HG03066 (cell line): ENCODE measurements at regions not wholly inside any gene's neighbourhood (a gene's known extent, or its start where the extent isn't known, plus 50 kb on each side); places are given as distances from the start of the nearest gene placed in this dataset.

Experiments
- ATAC-seq: cut with Tn5 transposase; IDR thresholded peaks from one replicate; pipeline ENCODE4 v1.9.1; 2021; ENCODE audit warnings: low read depth; ENCODE audit not compliant: unreplicated experiment

DNA sequence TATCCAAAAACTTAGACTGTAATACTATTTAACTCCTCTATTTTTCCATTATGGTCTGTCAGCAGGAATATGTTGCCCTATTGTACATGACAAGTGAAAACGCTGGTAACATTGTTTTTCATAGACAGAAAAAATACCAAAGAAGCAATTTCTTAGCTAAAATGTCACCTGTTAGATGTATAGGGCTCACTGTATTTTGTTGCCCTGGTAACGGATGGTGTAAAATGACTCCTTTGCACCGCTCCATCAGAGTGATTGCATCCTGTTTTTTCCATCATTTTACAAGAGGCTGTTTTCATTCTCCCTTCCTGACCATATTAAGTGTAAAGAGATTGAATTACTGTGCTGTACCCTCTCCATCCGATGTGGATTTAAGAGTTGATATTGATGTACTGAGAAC is 460.1 kb upstream of the TLE4 start:
- ATAC-seq = no peak

DNA sequence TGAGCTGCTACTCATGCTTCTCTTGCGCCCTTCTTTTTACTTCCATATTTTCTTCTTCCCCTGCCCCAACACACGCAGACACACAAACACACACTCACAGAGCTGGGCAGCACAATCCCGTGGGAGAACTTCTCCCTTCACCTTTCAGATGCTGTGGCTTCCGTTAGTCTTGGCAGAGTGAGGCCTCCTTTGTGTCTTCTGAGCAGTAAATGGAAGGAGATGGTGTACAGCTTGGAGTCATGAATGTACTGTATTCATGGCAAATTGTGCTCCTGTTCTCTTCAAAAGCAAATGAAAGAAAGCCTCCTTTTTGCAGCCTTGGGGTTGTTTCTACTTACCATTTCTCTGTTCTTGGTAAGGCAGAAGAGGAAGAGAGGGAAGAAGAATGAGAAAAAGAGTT is 456.6 kb upstream of the TLE4 start:
- no peak for ATAC-seq

GRCh38 chr9:79116041-79116440 is 455.7 kb upstream of the TLE4 start:
- ATAC-seq = no peak

GRCh38 chr9:79116709-79117108 is 455.1 kb upstream of the TLE4 start:
- no peak for ATAC-seq

DNA sequence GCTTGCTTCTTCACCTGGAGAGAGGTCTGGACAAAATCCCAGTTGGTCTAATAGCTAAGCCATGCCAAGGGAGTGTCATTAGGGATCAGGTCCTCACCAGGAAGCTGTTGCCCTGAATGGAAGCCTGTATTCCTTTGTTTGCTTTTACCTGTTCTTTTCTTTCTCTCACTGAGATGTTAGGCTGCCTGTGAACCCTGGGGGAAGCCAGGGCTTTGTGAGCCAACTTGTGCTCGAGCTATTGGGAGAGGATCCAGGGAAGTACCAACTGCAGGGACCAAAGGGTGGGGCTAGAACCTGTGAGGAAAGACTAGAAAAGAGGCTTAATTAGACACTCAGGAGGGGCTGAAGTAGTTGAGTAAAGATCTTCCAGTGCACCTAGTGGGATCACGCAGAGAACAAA is 451.2 kb upstream of the TLE4 start:
- ATAC-seq = no peak

DNA sequence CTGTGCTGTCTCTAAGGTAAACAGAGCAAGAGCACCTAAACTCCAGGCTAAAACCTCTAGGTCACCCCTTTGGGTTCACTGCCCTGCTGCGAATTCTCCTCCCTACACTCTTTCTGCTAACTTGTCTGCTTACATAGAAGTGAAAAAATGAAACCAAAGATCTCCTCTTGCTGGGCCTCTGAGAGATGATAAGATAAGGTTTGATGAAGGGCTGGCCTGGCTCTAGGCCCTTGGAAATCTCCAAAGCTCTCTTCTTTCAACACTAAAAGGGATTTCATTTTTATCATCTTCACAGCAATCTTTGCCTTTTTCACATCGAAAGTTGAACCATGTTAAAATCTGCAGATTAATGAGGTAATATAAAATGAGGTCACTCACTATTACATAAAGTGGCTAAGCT is 450.8 kb upstream of the TLE4 start:
- no peak for ATAC-seq

DNA sequence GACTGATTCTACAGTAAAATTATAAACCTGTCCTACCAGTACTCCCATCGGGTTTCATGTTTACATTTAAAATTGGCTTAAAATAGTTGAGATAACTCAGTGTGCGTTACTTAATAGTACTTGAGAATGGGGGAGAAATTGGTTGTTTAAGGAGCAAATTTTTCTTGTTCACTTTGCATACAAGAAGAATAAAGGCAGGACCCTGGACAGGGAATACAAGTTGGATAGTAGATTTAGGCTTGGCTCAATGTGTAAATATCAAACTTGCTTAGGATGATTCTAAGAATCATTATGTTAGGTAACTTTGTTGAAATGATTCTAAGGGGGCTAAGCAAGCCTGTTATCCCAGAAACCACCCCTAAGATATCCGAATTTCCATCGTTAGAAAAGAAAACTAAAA is 448.4 kb upstream of the TLE4 start:
- ATAC-seq = no peak

GRCh38 chr9:79127661-79128060 is 444.1 kb upstream of the TLE4 start:
- ATAC-seq = no peak

DNA sequence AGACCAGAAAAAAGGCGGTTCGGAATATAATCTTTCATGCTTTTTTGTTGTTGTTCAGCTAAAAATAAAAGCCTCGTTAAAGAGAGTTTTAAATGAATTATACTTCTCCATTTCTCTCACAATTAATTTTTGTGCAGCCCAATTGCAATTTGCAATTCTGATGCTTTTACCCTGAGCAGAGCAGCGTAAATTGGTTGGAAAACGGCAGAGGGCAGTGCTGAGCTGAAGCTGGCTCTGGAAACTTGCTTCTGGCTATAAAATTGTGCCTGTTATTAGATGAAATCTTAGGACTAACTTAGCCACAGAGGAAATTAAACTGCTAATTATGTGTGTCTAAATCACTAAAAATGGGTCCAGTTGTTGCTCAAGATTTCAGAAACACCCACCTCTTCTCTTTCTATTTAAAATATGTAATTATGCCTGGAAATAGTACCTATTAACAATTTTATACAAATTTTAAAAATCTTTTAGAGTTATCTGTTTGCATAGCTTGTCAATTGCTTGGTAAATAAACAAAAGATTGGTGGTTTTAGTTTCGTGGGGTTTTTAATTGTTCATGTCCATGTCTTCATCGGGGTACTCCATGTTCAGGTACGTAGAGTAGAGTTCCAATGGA is 441.8 kb upstream of the TLE4 start:
- no peak for ATAC-seq

DNA sequence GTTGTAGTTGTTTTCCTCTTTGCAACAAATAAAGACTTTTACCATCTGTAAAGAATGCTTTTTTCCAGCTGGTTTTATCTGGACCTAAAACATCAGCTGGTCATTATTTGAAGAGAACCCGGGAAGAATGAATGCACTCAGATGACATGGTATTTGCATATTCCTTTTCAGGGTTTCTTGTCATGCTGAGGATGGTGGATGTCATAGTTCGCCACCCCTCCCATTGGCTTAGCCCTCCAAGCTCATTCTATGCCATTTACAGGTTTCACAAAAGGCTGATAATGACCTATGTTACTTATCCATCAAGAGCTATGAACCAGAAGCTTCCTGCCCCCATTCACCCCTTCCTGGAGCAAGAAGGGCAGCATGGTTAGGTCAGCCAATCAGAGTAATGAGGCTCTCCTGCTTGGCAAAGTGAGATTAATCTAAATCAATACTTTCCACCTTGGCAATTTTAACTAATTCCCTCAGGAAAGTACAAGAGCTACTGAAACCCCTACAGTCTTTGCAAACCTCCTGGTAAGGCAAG is 440.5 kb upstream of the TLE4 start:
- ATAC-seq = no peak

- no peak for ATAC-seq
Measured at GRCh38 chr9:79131824-79132377, 439.9 kb upstream of the TLE4 start.

- no peak for ATAC-seq
Measured at GRCh38 chr9:79134654-79135053, 437.1 kb upstream of the TLE4 start.

- no peak for ATAC-seq
Measured at GRCh38 chr9:79135681-79136415, 435.9 kb upstream of the TLE4 start.

- ATAC-seq = no peak
Measured at GRCh38 chr9:79140751-79141150, 431.0 kb upstream of the TLE4 start.

DNA sequence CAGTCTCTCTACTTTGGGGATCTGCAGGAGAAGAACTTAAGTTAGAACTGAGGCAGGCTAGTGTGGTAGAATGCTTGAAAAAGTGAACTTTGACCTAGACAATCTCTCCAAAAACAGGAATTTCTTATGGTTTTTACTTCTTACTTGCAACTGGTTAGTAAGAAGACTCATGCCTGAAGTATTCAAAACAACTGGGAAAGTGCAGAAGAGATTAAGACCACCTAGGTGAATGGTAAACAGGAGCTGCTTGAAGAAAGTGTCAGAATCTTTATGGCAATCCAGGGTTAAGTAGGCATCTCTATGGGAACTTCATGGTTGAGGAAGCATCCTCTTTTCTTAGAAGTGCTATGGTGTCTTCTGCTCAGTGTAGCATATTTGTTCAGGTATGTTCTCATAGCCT is 428.6 kb upstream of the TLE4 start:
- ATAC-seq = no peak

DNA sequence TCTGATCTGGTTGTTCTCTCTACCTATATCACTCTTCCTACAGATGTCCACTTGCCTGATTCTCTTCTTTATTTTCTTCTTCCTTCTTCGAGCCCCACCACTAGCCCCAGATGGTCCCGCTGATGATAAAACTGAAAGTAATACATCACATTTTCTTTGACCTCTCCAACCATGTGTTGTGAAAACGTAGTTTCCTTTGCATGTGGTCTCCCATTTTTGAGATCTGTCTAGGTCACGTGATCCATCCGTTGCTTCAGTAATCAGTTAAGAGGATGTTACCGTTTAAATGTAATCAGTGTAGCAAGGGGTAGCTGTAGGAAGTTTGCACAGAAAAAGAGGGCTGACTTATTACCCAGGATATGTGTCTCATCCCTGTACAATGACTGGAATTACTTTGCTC is 426.3 kb upstream of the TLE4 start:
- no peak for ATAC-seq

GRCh38 chr9:79149585-79149984 is 422.2 kb upstream of the TLE4 start:
- ATAC-seq = no peak

DNA sequence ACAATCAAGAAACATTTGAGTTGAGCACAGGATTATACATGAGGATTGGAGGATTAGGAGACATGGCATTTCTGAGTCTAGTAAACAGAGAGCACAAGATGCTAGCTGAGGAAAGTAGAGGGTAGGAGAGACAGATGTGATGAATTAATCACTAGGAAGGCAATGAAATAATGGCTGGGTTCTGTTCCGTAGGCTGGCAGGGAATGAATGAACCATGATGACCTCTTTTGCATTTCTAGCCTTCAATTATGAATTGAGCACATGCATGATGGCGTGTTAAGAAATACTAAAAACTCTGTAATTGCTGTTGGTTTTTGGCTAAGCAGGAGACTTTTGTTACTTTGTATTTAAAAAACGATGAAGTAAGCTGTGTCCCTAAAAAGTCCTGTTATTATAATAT is 420.0 kb upstream of the TLE4 start:
- ATAC-seq = no peak

GRCh38 chr9:79152306-79152705 is 419.5 kb upstream of the TLE4 start:
- ATAC-seq = no peak

DNA sequence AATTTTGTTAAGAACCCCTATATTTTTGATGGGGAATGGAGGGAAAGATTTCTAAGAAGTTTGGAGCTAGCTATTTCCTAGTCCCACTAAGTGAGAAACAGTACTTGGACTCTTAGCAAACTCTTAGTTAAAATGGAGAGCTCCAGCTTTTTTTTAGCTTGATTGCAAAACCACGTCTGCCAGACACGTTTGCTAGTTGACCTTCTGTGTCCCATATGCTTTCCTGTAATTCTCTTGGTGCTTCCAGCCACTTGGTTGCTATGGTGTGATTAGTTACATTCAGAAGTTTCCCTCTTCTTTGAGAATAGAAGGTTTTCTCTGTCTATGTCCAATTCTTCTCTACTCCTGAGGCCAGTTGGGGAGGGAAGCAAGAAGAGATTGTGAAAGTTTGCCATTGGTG is 417.0 kb upstream of the TLE4 start:
- ATAC-seq = no peak

DNA sequence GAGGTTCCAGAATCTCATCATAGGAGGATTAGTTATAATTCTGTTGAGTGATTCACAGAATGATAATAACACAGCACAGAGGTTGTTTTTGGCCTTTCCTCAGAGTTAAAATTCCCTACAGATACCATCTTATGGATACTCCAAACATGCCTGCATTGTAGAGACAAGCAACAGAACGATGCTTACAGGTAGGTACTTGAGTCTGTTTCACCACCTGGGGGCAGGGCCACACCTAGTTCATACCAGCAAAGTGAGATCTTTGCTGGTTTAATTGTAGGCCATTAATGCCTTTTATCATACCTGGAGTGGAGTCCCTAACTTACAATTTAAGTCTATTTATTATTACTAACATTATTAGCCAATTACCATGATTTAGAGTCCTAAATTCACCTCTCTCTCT is 416.5 kb upstream of the TLE4 start:
- ATAC-seq = no peak

GRCh38 chr9:79163544-79163943 is 408.2 kb upstream of the TLE4 start:
- no peak for ATAC-seq
